SJCRH30 (cell line): ENCODE measurements at regions not wholly inside any gene's neighbourhood (a gene's known extent, or its start where the extent isn't known, plus 50 kb on each side); places are given as distances from the start of the nearest gene placed in this dataset.
A peak's percentile ranks its signal among the peaks of the same experiment; 100 is the strongest.
"Not testable (repeated sequence)": the region's sequence is repeated elsewhere in the genome, so short reads cannot be mapped to it uniquely, and the experiment has no call there.

ENCODE experiments used
- DNase-seq, 2 experiments: peaks; one replicate each; pipeline ENCODE4 v3.0.0-alpha.2; 2015 to 2020
- H3K27ac ChIP-seq: fragments of 250-450 bp; sonication (Bioruptor Pico); 2 replicates; pipeline ENCODE4 v1.5.1; 2020; ENCODE audit warnings: mild to moderate bottlenecking, moderate library complexity
- H3K27me3 ChIP-seq: fragments of 250-450 bp; sonication (Bioruptor Pico); 2 replicates; pipeline ENCODE4 v1.5.1; 2020; ENCODE audit warnings: mild to moderate bottlenecking, moderate library complexity
- H3K36me3 ChIP-seq: fragments of 250-450 bp; sonication (Bioruptor Pico); 2 replicates; pipeline ENCODE4 v1.5.1; 2020; ENCODE audit warnings: mild to moderate bottlenecking, moderate library complexity
- H3K4me1 ChIP-seq: fragments of 250-450 bp; sonication (Bioruptor Pico); 2 replicates; pipeline ENCODE4 v1.5.1; 2020; ENCODE audit warnings: mild to moderate bottlenecking, moderate library complexity
- H3K4me3 ChIP-seq: fragments of 250-450 bp; sonication (Bioruptor Pico); 2 replicates; pipeline ENCODE4 v1.5.1; 2020; ENCODE audit warnings: mild to moderate bottlenecking, moderate library complexity
- H3K9me3 ChIP-seq: fragments of 250-450 bp; sonication (Bioruptor Pico); replicated peaks from 2 replicates; pipeline ENCODE4 v1.5.1; 2020; ENCODE audit warnings: mild to moderate bottlenecking, moderate library complexity

DNA sequence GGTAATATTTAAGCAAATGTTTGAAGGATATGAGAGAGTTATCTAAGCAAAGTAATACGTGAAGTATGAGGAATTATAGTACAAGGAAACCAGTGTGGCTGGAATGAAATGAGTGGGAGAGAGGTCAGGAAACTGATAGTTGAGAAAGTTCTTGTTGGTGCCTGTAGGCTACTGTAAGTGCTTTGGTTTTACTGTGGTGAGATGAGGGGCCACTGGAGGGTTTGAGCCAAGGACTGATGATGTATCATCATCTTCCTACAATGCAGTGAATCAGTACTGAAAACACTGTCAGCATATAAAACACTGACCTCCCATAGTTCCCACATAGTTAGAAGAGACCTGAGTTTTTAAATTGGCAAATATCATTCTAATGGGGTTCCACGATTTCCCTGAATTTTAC is 367.5 kb upstream of the CTSO start:
- Histone ChIP-seq H3K36me3 (no peaks in the 10 kb centered on the region), H3K27me3 (no peaks in the 10 kb centered on the region), H3K9me3 (no peaks in the 10 kb centered on the region), H3K4me1 (no peaks in the 10 kb centered on the region), H3K4me3 (no peak overlapping the region), H3K27ac (no peak overlapping the region)
- DNase-seq, result no peak

GRCh38 chr4:156313497-156313896 is 359.8 kb upstream of the CTSO start:
- no peaks in the 10 kb centered on the region for H3K9me3 ChIP-seq
- H3K4me3 ChIP-seq, result no peak overlapping the region

DNA sequence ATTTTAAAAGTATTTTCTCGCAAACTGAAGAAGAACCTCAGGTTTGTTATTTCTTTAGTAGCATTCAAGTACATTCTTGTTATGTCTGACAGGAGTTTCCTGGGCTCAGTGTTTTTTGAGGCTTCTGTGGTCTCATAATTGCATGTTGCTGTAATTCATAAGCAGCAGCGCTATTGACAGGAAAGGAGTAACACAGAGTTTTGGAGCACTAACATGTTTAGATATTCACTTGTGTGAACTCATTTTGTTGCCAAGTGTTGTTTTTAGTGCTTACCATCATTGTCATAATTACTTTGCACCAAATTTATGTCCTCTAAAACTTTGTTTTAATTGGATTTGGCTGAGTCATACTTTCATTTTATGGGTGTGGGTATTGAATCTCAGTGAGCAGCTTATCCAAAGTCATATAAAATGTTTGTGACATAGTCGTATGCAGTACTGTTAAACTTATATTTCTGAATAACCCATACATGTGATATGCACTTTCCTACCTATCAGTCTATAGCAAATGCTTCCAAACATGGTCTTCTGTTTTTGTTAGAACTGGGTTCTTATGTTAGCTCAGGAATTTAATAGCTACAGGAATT is 358.7 kb upstream of the CTSO start:
- Histone ChIP-seq H3K27ac (no peak overlapping the region), H3K36me3 (no peaks in the 10 kb centered on the region), H3K4me1 (no peaks in the 10 kb centered on the region), H3K4me3 (no peak overlapping the region), H3K27me3 (no peaks in the 10 kb centered on the region), H3K9me3 (no peaks in the 10 kb centered on the region)
- DNase-seq, result no peak

More at GRCh38 chr4:156313497-156313896, 359.8 kb upstream of the CTSO start:
- no peak for DNase-seq
- Histone ChIP-seq H3K4me1 (no peaks in the 10 kb centered on the region), H3K27ac (no peak overlapping the region), H3K36me3 (no peaks in the 10 kb centered on the region), H3K27me3 (no peaks in the 10 kb centered on the region)

GRCh38 chr4:156309031-156309430 is 355.4 kb upstream of the CTSO start:
- Histone ChIP-seq H3K27ac (no peak overlapping the region), H3K9me3 (no peaks in the 10 kb centered on the region), H3K36me3 (no peaks in the 10 kb centered on the region), H3K27me3 (no peaks in the 10 kb centered on the region), H3K4me3 (no peak overlapping the region), H3K4me1 (no peaks in the 10 kb centered on the region)
- no peak for DNase-seq

DNA sequence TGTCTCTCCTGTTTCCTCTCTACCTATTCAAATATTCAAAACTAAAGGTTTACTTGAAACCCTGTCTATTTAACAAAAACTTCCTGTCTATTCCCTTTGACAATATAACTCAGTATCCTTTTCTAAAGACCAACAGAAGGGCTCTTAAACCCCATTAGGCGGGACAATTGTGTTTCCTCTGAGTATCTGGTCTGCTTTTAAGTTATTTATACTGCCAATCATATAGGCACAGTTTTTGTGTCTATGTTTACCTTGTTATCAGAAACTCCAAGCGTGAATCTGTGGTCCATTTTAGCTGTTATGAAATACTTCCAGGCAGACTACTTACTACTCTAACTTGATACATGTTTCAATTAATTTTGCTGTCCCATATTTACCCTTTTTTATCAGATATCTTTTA is 350.0 kb upstream of the CTSO start:
- H3K4me3 ChIP-seq, result no peak overlapping the region
- no peaks in the 10 kb centered on the region for H3K27me3 ChIP-seq
- no peaks in the 10 kb centered on the region for H3K36me3 ChIP-seq
- H3K27ac ChIP-seq, result no peak overlapping the region
- H3K9me3 ChIP-seq, result no peaks in the 10 kb centered on the region
- no peak for DNase-seq
- H3K4me1 ChIP-seq, result no peaks in the 10 kb centered on the region

DNA sequence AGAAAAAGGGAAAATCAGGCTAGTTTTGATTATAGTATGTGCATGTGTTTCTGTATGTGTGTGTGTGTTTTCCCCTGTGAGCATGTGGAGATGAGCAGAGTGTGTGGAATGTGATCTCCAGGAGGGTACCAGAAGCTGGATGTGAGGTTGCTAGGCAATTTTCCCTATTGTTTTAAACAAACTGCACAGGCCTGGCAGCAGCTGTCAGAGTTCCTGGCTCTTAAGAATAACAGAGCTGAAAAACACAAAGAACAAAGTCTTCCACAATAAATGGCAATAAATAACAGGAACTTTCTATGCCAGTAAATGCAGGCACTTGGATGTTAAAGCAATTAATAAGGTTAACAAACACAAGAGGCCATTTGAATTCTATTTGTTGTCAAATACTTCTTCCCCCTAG is 344.6 kb upstream of the CTSO start:
- no peak overlapping the region for H3K27ac ChIP-seq
- H3K9me3 ChIP-seq, result no peaks in the 10 kb centered on the region
- H3K4me1 ChIP-seq, result peaks cover 5% of the 10 kb centered on the region
- H3K4me3 ChIP-seq, result no peak overlapping the region
- DNase-seq, result peak; percentile 46 to 51
- no peaks in the 10 kb centered on the region for H3K27me3 ChIP-seq
- H3K36me3 ChIP-seq, result no peaks in the 10 kb centered on the region

- Histone ChIP-seq H3K9me3 (no peaks in the 10 kb centered on the region), H3K27me3 (no peaks in the 10 kb centered on the region), H3K36me3 (no peaks in the 10 kb centered on the region), H3K4me1 (peaks cover 5% of the 10 kb centered on the region), H3K4me3 (no peak overlapping the region), H3K27ac (no peak overlapping the region)
- DNase-seq, result no peak
Measured at GRCh38 chr4:156295676-156296195, 342.1 kb upstream of the CTSO start.

- Histone ChIP-seq H3K9me3 (no peaks in the 10 kb centered on the region), H3K36me3 (no peaks in the 10 kb centered on the region), H3K27me3 (no peaks in the 10 kb centered on the region), H3K4me1 (peaks cover 5% of the 10 kb centered on the region), H3K4me3 (no peak overlapping the region), H3K27ac (peak overlapping the region; percentile 61)
- peak; percentile 28 to 58 for DNase-seq
Measured at GRCh38 chr4:156294577-156294976, 340.9 kb upstream of the CTSO start.

GRCh38 chr4:156293657-156294297 is 340.1 kb upstream of the CTSO start:
- peak overlapping the region; percentile 61 for H3K27ac ChIP-seq

GRCh38 chr4:156291317-156291716 is 337.7 kb upstream of the CTSO start:
- H3K27me3 ChIP-seq, result no peaks in the 10 kb centered on the region

More at GRCh38 chr4:156293657-156294297, 340.1 kb upstream of the CTSO start:
- DNase-seq, result peak; percentile 2 to 46
- Histone ChIP-seq H3K36me3 (no peaks in the 10 kb centered on the region), H3K4me1 (peaks cover 5% of the 10 kb centered on the region), H3K27me3 (no peaks in the 10 kb centered on the region), H3K4me3 (no peak overlapping the region), H3K9me3 (no peaks in the 10 kb centered on the region)

GRCh38 chr4:156290811-156291210 is 337.1 kb upstream of the CTSO start:
- Histone ChIP-seq H3K4me1 (peaks cover 5% of the 10 kb centered on the region), H3K27ac (no peak overlapping the region), H3K4me3 (no peak overlapping the region), H3K9me3 (no peaks in the 10 kb centered on the region), H3K27me3 (no peaks in the 10 kb centered on the region), H3K36me3 (no peaks in the 10 kb centered on the region)
- DNase-seq, result no peak

More at GRCh38 chr4:156291317-156291716, 337.7 kb upstream of the CTSO start:
- Histone ChIP-seq H3K27ac (no peak overlapping the region), H3K9me3 (no peaks in the 10 kb centered on the region), H3K4me3 (no peak overlapping the region), H3K4me1 (peaks cover 5% of the 10 kb centered on the region), H3K36me3 (no peaks in the 10 kb centered on the region)
- DNase-seq, result no peak

DNA sequence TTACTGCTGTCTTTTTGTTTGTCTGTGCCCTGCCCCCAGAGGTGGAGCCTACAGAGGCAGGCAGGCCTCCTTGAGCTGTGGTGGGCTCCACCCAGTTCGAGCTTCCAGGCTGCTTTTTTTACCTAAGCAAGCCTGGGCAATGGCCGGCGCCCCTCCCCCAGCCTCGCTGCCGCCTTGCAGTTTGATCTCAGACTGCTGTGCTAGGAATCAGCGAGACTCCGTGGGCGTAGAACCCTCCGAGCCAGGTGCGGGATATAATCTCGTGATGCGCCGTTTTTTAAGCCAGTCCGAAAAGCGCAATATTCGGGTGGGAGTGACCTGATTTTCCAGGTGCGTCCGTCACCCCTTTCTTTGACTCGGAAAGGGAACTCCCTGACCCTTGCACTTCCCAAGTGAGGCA is 336.4 kb upstream of the CTSO start:
- DNase-seq, H3K36me3 ChIP-seq, H3K27me3 ChIP-seq, H3K4me3 ChIP-seq, H3K27ac ChIP-seq, H3K4me1 ChIP-seq, H3K9me3 ChIP-seq: not testable (repeated sequence)

GRCh38 chr4:156280686-156281085 is 327.0 kb upstream of the CTSO start:
- H3K36me3 ChIP-seq, result no peaks in the 10 kb centered on the region
- no peaks in the 10 kb centered on the region for H3K27me3 ChIP-seq
- no peaks in the 10 kb centered on the region for H3K4me1 ChIP-seq
- H3K27ac ChIP-seq, result no peak overlapping the region
- H3K4me3 ChIP-seq, result no peak overlapping the region
- H3K9me3 ChIP-seq, result no peaks in the 10 kb centered on the region
- no peak for DNase-seq

DNA sequence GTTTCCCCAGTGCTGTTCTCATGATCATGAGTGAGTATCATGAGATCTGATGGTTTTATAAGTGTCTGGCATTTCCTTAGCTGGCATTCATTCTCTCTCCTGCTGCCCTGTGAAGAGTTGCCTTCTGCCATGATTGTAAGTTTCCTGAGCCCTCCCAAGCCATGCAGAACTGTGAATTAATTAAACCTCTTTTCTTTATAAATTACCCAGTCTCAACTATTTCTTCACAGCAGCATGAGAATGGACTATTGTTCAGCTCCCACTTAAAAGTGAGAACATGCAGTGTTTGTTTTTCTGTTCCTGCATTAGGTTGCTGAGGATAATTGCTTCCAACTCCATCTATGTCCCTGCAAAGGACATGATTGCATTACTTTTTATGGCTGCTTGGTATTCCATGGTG is 311.7 kb upstream of the CTSO start:
- Histone ChIP-seq H3K27ac (no peak overlapping the region), H3K4me1 (no peaks in the 10 kb centered on the region), H3K27me3 (no peaks in the 10 kb centered on the region), H3K9me3 (no peaks in the 10 kb centered on the region), H3K4me3 (no peak overlapping the region), H3K36me3 (no peaks in the 10 kb centered on the region)
- DNase-seq, result no peak

DNA sequence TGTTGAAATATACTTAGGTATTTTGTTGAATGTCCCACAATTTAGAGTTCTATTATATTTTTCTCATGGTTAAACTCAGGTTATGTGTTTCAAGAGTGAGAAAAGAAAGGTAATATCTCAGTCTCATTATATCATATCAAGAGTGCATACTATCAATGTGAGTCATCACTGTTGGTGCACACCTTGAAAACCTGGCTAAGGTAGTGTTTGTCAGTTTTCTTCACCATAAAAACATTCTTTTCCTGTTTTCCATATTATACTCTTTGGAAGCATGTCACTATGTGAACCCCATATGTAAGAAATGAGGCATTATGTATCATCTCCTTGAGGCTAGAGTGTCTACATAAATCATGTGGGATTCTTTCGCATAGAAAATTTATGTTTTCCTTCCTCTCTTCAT is 307.6 kb upstream of the CTSO start:
- H3K4me3 ChIP-seq, result no peak overlapping the region

More for the DNA sequence above, 307.6 kb upstream of the CTSO start:
- no peak for DNase-seq
- H3K36me3 ChIP-seq, result no peaks in the 10 kb centered on the region
- no peaks in the 10 kb centered on the region for H3K27me3 ChIP-seq
- H3K27ac ChIP-seq, result no peak overlapping the region
- no peaks in the 10 kb centered on the region for H3K9me3 ChIP-seq
- H3K4me1 ChIP-seq, result no peaks in the 10 kb centered on the region
